ENCODE measurements at regions not wholly inside any gene's neighbourhood (a gene's known extent, or its start where the extent isn't known, plus 50 kb on each side); places are given as distances from the start of the nearest gene placed in this dataset.

DNA sequence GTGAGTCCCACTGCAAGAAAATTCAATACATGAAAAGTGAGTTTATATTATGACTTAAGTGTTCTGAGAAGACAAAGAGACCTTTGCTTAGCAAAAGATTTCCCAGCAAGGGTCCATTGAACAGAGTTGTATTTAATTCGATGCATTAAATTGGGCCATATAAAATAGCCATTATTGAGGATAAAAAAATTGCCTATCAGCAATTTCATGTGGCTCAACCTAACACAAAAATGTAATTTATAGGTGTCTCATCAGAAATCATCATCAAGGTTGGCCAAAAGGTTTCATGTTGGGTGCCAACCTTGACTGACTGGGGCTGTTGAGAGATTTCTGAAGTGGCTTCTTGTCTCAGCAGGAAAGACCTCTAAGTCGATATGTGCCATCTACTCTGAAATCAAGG lies 84.8 kb upstream of the TOX3 start:
- ChIA-PET POLR2A (interaction anchor here (0.6 kb wide), 1 partner anchor 193 kb away, joined by 4 read pairs; no protein-coding TSS in a partner anchor), CTCF (ENCODE audit: low intra/inter-chr PET ratio, low total read pairs) (no interaction called here)
- no peak overlapping the region for H2AFZ ChIP-seq (ENCODE audit: low read length)
- intact Hi-C loops (cut with micrococcal nuclease; ENCODE audit: unreplicated experiment) = no loop called here
- H3K4me3 ChIP-seq (replicated peaks in 1 of 3; ENCODE audit: insufficient read depth in 1 of 3, low read depth in 2 of 3, low read length in 3 of 3) = no peak overlapping the region
- H3K36me3 ChIP-seq (replicated peaks in 1 of 2; ENCODE audit: control insufficient read depth in 1 of 2, insufficient read depth in 2 of 2, low read length in 2 of 2) = no peaks in the 10 kb centered on the region
- in situ Hi-C loops (cut with HindIII; ENCODE audit: extremely low pct_ligation_motif_present, low pct_unique_long_range_greater_than_20kb) = no loop called here
- H3K9ac ChIP-seq (ENCODE audit: insufficient read depth, low read depth, low read length) = no peak overlapping the region
- WGBS (ENCODE audit: low lambda C conversion rate) = 85% methylated on average over 2 of the region's 2 CpGs
- no peak overlapping the region for H3K4me2 ChIP-seq (ENCODE audit: low read depth, low read length)
- peaks cover 2 to 8% of the 10 kb centered on the region in 2 experiments; a peak in 2 of 5 replicates for H3K27me3 ChIP-seq (ENCODE audit: control insufficient read depth in 1 of 2, insufficient read depth in 2 of 2, low read length in 2 of 2)
- DNase-seq (ENCODE audit: low spot score) (no peak), FAIRE-seq (no peak), ATAC-seq (no peak)
- H3K4me1 ChIP-seq (ENCODE audit: insufficient read depth, low read length) = peaks cover 10% of the 10 kb centered on the region
- no TSS peak for BruUV-seq (replicated peaks)
- H3K79me2 ChIP-seq (ENCODE audit: insufficient read depth, low read length) = no peaks in the 10 kb centered on the region
- peaks cover 10% of the 10 kb centered on the region; the same call in 1 of the 2 replicates for H3K9me3 ChIP-seq (ENCODE audit: low read length)
- peak; percentile 59 to 75 for TF ChIP-seq MAFK (conservative IDR thresholded peaks at IDR 0.05 in 1 of 2, IDR thresholded peaks at IDR 0.05 in 1 of 2; ENCODE audit: low read length in 2 of 2)
- no peak for TF ChIP-seq ATM (IDR thresholded peaks at IDR 0.05; ENCODE audit: borderline replicate concordance)
- peak; percentile 76 for TF ChIP-seq MAFF (IDR thresholded peaks at IDR 0.05; ENCODE audit: low read depth, low read length)
- TF ChIP-seq ZNF883 (CRISPR knock-in tag; IDR thresholded peaks at IDR 0.05; ENCODE audit: not compliant biosample characterization) = no peak
- TF ChIP-seq SUZ12 (IDR thresholded peaks at IDR 0.05; ENCODE audit: low read depth, low read length) = no peak
- TF ChIP-seq, protein P1, sequence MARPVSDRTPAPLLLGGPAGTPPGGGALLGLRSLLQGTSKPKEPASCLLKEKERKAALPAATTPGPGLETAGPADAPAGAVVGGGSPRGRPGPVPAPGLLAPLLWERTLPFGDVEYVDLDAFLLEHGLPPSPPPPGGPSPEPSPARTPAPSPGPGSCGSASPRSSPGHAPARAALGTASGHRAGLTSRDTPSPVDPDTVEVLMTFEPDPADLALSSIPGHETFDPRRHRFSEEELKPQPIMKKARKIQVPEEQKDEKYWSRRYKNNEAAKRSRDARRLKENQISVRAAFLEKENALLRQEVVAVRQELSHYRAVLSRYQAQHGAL (CRISPR knock-in tag; IDR thresholded peaks at IDR 0.05; ENCODE audit: not compliant biosample characterization) = no peak
- H4K20me1 ChIP-seq (ENCODE audit: insufficient read depth, low read length) = no peaks in the 10 kb centered on the region
- no peak overlapping the region for H3K27ac ChIP-seq (ENCODE audit: extremely low read length, insufficient read depth, low read length)

DNA sequence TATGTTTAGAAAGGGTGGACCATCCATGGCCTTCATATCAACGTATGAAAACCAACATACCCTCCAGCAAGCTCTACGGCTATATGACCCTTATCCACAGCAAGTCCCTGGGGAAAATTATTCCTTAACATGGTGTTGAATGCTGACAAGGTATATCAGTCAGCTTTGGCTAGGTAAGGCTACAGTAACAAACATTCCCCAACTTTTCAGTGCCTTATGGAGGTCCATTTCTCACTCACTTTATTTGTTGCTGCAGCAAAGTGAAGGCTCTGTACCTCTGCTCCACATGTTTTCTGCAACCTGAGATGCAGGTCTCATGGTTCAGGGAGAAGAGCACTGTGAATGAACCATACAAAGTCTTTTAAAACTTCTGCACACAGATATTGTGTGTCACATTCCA lies 83.8 kb upstream of the TOX3 start:
- peaks cover 2% of the 10 kb centered on the region; the same call in 1 of the 2 replicates for H3K9me3 ChIP-seq (ENCODE audit: low read length)
- no peaks in the 10 kb centered on the region for H3K79me2 ChIP-seq (ENCODE audit: insufficient read depth, low read length)
- H3K9ac ChIP-seq (ENCODE audit: insufficient read depth, low read depth, low read length) = no peak overlapping the region
- no peaks in the 10 kb centered on the region for H3K36me3 ChIP-seq (replicated peaks in 1 of 2; ENCODE audit: control insufficient read depth in 1 of 2, insufficient read depth in 2 of 2, low read length in 2 of 2)
- BruUV-seq (replicated peaks) = no TSS peak
- CTCF ChIA-PET (ENCODE audit: low intra/inter-chr PET ratio, low total read pairs) = no interaction called here
- no peak overlapping the region for H3K27ac ChIP-seq (ENCODE audit: extremely low read length, insufficient read depth, low read length)
- H3K4me1 ChIP-seq (ENCODE audit: insufficient read depth, low read length) = peaks cover 10% of the 10 kb centered on the region
- ATAC-seq (no peak), FAIRE-seq (no peak), DNase-seq (ENCODE audit: low spot score) (no peak)
- H3K27me3 ChIP-seq (ENCODE audit: control insufficient read depth in 1 of 2, insufficient read depth in 2 of 2, low read length in 2 of 2) = peaks cover 2 to 13% of the 10 kb centered on the region in 2 experiments; a peak in 2 of 5 replicates
- TF ChIP-seq ZNF12 (CRISPR knock-in tag; IDR thresholded peaks at IDR 0.05) = peak; percentile 83; the same call in 1 of the 2 replicates
- TF ChIP-seq ZNF616 (CRISPR knock-in tag; IDR thresholded peaks at IDR 0.05; ENCODE audit: low read depth) = no peak
- peak; percentile 92 for TF ChIP-seq RBAK (CRISPR knock-in tag; IDR thresholded peaks at IDR 0.05)
- intact Hi-C loops (cut with micrococcal nuclease; ENCODE audit: unreplicated experiment) = no loop called here
- WGBS (ENCODE audit: low lambda C conversion rate) = 54% methylated on average over 2 of the region's 2 CpGs
- no peak overlapping the region for H3K4me2 ChIP-seq (ENCODE audit: low read depth, low read length)
- H4K20me1 ChIP-seq (ENCODE audit: insufficient read depth, low read length) = no peaks in the 10 kb centered on the region
- H3K4me3 ChIP-seq (replicated peaks in 1 of 3; ENCODE audit: insufficient read depth in 1 of 3, low read depth in 2 of 3, low read length in 3 of 3) = no peak overlapping the region
- POLR2A ChIA-PET = interaction anchor here (1.1 kb wide), 1 partner anchor 19 kb away, joined by 3 read pairs; no protein-coding TSS in a partner anchor
- H2AFZ ChIP-seq (ENCODE audit: low read length) = no peak overlapping the region
- in situ Hi-C loops (cut with HindIII; ENCODE audit: extremely low pct_ligation_motif_present, low pct_unique_long_range_greater_than_20kb) = no loop called here
